ENCODE measurements at regions not wholly inside any gene's neighbourhood (a gene's known extent, or its start where the extent isn't known, plus 50 kb on each side); places are given as distances from the start of the nearest gene placed in this dataset.

DNA sequence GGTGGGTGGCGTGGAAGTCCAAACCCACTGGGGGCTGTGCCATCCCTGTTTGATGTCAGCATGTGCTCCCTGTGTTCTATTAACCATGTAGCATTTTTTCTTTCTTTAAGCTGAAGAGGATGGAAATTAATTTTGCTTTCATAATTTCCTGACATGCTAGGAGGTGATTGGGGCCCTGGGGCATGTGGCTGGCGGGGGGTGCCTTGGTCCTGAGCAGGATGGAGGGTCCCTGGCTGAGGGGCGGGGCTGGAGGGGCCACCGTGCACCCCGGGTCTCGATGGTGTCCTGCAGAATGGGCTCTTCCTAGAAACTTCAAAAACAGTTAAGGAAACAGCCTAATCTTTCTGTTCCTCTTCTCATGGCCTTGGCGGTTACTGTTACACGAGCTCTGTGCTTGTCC is 69.3 kb upstream of the IRX4 start:
- Histone ChIP-seq H3K56ac (replicated peaks; ENCODE audit: insufficient read length, low read depth, low read length) (no peak overlapping the region), H3K4me2 (ENCODE audit: insufficient read depth in 1 of 2, low read depth in 2 of 2, low read length in 2 of 2) (peak overlapping the region; percentile 40 to 49; a peak in 3 of 4 replicates), H4K5ac (ENCODE audit: insufficient read length, low read depth, low read length) (no peak overlapping the region), H3K4me3 (ENCODE audit: extremely low read depth in 1 of 4, insufficient read depth in 2 of 4, low read depth in 3 of 4, low read length in 4 of 4) (peak overlapping the region in 1 of 4 experiments; percentile 12; a peak in 1 of 8 replicates), H4K8ac (ENCODE audit: extremely low read depth, insufficient read depth, low read length) (no peak overlapping the region), H2AFZ (ENCODE audit: low read length) (peak overlapping the region; percentile 95; the same call in 1 of the 2 replicates), H3K23ac (ENCODE audit: insufficient read length) (no peak overlapping the region), H3K36me3 (ENCODE audit: control insufficient read depth in 2 of 4, insufficient read depth in 4 of 4, low read length in 3 of 4) (no peaks in the 10 kb centered on the region), H2BK15ac (ENCODE audit: low read length) (no peak overlapping the region), H2BK12ac (ENCODE audit: low read depth, low read length) (0 out of 2 replicates have a peak overlapping the region, but pooled peaks have one; percentile 100), H3K79me1 (ENCODE audit: low read depth, low read length) (no peaks in the 10 kb centered on the region), H2BK20ac (ENCODE audit: low read length) (peak overlapping the region; percentile 98), H3K27me3 (replicated peaks in 1 of 4; ENCODE audit: control insufficient read depth in 3 of 4, extremely low read depth in 1 of 4, insufficient read depth in 3 of 4, low read length in 3 of 4) (peaks cover 0 to 4% (median 1%) of the 10 kb centered on the region in 4 experiments; a peak in 3 of 7 replicates), H2BK120ac (replicated peaks; ENCODE audit: low read depth, low read length) (no peak overlapping the region), H3K23me2 (ENCODE audit: low read depth, low read length) (0 out of 2 replicates have a peak, but pooled peaks cover 2% of the 10 kb centered on the region), H2BK5ac (ENCODE audit: low read depth, low read length) (peak overlapping the region; percentile 88; the same call in 1 of the 2 replicates), H3K79me2 (ENCODE audit: control insufficient read depth in 1 of 2, insufficient read depth in 2 of 2, low read length in 2 of 2) (no peaks in the 10 kb centered on the region), H3K4me1 (replicated peaks in 1 of 4; ENCODE audit: control insufficient read depth in 3 of 4, insufficient read depth in 4 of 4, low read length in 3 of 4) (peaks cover 0 to 17% (median 11%) of the 10 kb centered on the region in 4 experiments; a peak in 6 of 7 replicates), H4K20me1 (replicated peaks in 1 of 2; ENCODE audit: control insufficient read depth in 1 of 2, insufficient read depth in 2 of 2, low read length in 2 of 2) (no peaks in the 10 kb centered on the region), H3K9me3 (ENCODE audit: insufficient read depth in 2 of 2, low read depth in 1 of 2, low read length in 1 of 2) (no peaks in the 10 kb centered on the region; a peak in 1 of 4 replicates), H3K18ac (ENCODE audit: extremely low read depth, low read length) (no peak overlapping the region; the same call in 1 of the 2 replicates), H3K9ac (replicated peaks in 1 of 4; ENCODE audit: extremely low read depth in 1 of 4, low read depth in 3 of 4, low read length in 3 of 4) (no peak overlapping the region), H3K27ac (ENCODE audit: low read depth, low read length) (no peak overlapping the region), H3K14ac (ENCODE audit: insufficient read length) (no peak overlapping the region), H2AK5ac (ENCODE audit: low read depth, low read length) (no peak overlapping the region), H3K4ac (replicated peaks; ENCODE audit: insufficient read length, low read depth, low read length) (peak overlapping the region; percentile 47), H4K91ac (replicated peaks; ENCODE audit: insufficient read length, low read length) (peak overlapping the region; percentile 50)
- CTCF ChIA-PET (ENCODE audit: partially characterized antibody): interaction anchor here (0.6 to 2.8 kb wide), 7 partner anchors 8 to 214 kb away, joined by 3 to 10 read pairs (median 3); no protein-coding TSS in a partner anchor
- FAIRE-seq (no peak), DNase-seq (ENCODE audit: low read depth in 1 of 2, low spot score in 2 of 2) (no peak)
- WGBS, 2 experiments (ENCODE audit: extremely low coverage in 1 of 2, insufficient coverage in 1 of 2, insufficient read length in 1 of 2, insufficient replicate concordance in 2 of 2, low coverage in 1 of 2, low lambda C conversion rate in 2 of 2, missing lambda C conversion rate in 1 of 2): 49% methylated on average over 7 of the region's 8 CpGs; no CpG with 5 or more reads in 1 of the 2 experiments
- POLR2A ChIA-PET (ENCODE audit: partially characterized antibody): interaction anchor here (1.4 to 1.5 kb wide), 2 partner anchors 8 to 33 kb away, joined by 3 to 4 read pairs; no protein-coding TSS in a partner anchor
- TF ChIP-seq BACH1 (IDR thresholded peaks at IDR 0.05; ENCODE audit: low read length) (no peak), SIX5 (IDR thresholded peaks at IDR 0.05; ENCODE audit: low read depth, low read length) (no peak), KDM4A (IDR thresholded peaks at IDR 0.05; ENCODE audit: low read depth, low read length, severe bottlenecking) (no peak), CTBP2 (IDR thresholded peaks at IDR 0.05; ENCODE audit: borderline replicate concordance, insufficient read depth, insufficient read length, low read length) (no peak), SP1 (IDR thresholded peaks at IDR 0.05; ENCODE audit: low read depth, low read length) (no peak), SAP30 (IDR thresholded peaks at IDR 0.05; ENCODE audit: insufficient read depth, insufficient replicate concordance, low read length) (no peak), GABPA (IDR thresholded peaks at IDR 0.05; ENCODE audit: borderline replicate concordance, insufficient read depth, low read length) (no peak)
- TF ChIP-seq, protein P1, sequence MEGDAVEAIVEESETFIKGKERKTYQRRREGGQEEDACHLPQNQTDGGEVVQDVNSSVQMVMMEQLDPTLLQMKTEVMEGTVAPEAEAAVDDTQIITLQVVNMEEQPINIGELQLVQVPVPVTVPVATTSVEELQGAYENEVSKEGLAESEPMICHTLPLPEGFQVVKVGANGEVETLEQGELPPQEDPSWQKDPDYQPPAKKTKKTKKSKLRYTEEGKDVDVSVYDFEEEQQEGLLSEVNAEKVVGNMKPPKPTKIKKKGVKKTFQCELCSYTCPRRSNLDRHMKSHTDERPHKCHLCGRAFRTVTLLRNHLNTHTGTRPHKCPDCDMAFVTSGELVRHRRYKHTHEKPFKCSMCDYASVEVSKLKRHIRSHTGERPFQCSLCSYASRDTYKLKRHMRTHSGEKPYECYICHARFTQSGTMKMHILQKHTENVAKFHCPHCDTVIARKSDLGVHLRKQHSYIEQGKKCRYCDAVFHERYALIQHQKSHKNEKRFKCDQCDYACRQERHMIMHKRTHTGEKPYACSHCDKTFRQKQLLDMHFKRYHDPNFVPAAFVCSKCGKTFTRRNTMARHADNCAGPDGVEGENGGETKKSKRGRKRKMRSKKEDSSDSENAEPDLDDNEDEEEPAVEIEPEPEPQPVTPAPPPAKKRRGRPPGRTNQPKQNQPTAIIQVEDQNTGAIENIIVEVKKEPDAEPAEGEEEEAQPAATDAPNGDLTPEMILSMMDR (IDR thresholded peaks at IDR 0.05; ENCODE audit: control extremely low read depth in 1 of 3, insufficient read depth in 1 of 3, low read depth in 1 of 3, low read length in 3 of 3): no peak
- TF ChIP-seq, protein P2, sequence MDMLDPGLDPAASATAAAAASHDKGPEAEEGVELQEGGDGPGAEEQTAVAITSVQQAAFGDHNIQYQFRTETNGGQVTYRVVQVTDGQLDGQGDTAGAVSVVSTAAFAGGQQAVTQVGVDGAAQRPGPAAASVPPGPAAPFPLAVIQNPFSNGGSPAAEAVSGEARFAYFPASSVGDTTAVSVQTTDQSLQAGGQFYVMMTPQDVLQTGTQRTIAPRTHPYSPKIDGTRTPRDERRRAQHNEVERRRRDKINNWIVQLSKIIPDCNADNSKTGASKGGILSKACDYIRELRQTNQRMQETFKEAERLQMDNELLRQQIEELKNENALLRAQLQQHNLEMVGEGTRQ (IDR thresholded peaks at IDR 0.05; ENCODE audit: low read length): no peak

Measured in H1 (cell line).